Right lung (tissue), 2 donors: ENCODE measurements at regions not wholly inside any gene's neighbourhood (a gene's known extent, or its start where the extent isn't known, plus 50 kb on each side); places are given as distances from the start of the nearest gene placed in this dataset.
"Not testable (repeated sequence)": the region's sequence is repeated elsewhere in the genome, so short reads cannot be mapped to it uniquely, and the experiment has no call there.

Experiments used
- DNase-seq, 2 donors: peaks; one replicate each; pipeline ENCODE4 v3.0.0-alpha.2; 2013

DNA sequence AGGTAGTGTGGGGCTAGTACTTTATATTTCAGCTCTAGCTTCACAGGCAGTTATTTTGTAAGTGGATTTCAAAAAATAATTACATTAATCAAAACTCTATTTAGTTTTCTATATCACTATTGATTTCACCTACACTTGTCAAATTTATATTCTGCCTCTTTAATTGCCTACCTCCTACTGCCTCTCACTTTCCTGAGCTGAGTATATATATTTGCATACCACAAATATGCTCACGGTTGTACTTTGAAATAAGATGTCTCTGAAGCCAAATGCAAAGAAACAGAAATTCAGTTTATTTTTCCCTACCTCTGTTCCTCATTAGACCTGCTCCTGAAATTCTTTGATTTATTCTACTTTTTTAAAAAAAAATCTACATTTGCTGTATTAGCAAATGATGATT lies 309.3 kb upstream of the TGFBR2 start:
- no peak for DNase-seq

DNA sequence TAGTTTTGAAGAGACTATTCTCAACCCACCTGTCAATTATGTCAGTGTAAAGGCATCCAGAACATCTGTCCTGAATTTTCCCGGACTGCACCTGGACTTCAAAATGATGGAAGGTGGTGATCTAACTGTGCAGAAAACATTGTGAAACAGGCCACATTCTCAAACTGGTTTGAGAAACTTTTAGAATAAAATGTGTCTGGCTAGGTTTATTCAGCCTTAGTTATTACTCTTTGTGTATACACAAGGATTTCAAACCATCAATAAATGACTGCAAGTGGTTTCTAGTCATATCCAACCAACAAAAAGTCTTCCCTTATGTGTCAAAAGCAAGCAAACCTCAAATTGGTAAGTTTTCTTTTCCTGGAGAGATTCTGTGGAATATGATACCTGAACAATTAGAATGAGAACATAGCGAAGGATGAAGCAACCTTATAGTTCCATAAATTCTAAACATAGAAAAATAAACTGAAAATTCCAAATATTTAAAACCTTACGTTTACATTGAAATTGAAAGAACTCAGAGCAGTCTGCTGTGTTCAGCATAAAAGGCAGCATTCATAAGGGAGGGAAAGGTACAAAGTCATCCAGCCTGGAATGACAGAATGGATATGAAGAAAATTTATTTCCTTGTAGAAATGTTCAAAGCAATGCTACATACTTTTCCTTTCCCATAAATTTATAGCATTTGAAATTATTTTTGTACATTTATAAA lies 306.6 kb upstream of the TGFBR2 start:
- no peak for DNase-seq

DNA sequence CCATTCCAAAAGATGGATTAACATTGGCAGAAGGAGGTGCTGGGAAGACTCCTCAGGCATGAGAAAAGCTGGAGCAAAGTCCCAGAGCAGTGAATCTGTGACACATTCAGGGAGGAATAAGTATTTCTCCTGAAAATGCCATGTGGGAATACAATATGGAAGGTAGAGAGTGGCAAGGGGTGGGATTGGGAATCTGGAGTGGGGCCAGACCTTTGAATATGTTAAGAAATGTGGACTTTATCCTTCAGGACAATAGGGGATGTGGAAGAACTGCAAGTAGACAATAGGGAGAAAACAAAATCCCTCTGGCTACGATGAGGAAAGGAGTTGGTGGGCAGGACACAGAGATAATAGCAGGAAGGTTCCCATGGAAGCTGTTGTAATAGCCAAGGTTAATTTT lies 305.6 kb upstream of the TGFBR2 start:
- no peak for DNase-seq

DNA sequence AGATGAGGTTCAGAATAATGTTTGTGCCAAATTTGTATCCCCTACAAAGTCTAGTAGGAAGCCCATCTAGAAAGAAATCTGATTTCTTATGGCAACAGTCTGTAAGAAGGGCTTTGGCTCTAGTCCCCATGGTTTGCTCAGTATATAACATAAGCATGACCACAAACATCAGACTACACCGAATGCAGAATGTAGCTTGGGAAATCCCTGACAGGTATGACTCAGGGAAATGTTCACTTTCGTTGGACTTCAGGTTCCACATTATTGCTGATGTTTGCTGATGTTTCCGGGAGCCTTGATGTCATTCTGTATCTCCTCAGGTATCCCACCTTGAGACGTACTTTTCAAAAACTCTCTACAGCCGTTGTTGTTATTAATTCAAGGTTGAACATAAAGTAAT lies 304.4 kb upstream of the TGFBR2 start:
- no peak for DNase-seq

DNA sequence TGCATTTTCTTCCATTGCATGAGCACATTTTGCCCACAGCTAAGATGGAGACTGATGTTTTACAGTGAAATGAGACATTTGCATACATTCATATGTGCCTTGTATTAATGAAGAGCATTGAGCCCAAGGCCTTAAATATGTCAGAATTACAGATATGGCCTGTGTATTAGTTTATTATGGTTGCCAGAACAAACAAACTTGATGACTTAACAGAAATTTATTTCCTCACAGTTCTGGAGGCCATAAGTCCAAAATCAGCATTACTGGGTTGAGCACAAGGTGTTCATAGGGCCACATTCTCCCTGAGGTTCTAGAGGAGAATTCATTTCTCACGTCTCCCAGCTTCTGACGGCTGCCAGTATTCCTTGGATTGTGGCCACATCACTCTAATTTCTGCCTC lies 302.6 kb upstream of the TGFBR2 start:
- no peak for DNase-seq

DNA sequence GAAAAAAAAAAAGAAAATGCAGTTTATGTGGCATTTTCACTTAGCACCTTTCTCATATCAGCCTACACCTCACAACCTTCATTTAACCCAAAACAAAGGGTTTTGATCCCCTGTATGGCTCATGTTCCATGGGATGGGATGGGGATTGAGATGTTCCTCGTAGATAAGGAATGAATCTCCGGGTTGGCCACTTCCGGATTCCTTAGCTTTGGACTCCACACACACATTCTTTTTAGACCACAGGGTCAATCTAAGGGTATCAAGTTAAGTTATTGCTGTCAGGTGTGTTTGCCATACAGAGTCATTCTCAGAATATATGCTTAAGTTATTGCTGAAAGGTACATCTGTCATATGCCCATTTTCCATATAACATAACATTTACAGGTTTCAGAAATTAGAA lies 301.4 kb upstream of the TGFBR2 start:
- DNase-seq, result no peak

DNA sequence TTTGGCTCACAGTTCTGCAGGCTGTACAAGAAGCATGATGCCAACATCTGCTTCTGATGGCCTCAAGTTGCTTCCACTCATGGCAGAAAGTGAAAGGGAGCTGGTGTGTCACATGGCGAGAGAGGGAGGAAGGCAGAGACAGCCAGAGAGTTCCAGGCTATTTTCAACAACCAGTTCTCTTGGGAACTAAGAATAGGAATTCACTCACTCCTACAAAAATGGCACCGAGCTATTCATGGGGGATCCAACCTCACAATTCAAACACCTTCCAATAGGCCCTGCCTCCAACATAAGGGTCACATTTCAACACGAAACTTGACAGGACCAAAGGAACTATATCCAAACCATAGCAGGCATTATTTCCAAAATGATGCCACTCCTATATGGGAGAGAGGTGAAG lies 299.5 kb upstream of the TGFBR2 start:
- DNase-seq, result no peak

DNA sequence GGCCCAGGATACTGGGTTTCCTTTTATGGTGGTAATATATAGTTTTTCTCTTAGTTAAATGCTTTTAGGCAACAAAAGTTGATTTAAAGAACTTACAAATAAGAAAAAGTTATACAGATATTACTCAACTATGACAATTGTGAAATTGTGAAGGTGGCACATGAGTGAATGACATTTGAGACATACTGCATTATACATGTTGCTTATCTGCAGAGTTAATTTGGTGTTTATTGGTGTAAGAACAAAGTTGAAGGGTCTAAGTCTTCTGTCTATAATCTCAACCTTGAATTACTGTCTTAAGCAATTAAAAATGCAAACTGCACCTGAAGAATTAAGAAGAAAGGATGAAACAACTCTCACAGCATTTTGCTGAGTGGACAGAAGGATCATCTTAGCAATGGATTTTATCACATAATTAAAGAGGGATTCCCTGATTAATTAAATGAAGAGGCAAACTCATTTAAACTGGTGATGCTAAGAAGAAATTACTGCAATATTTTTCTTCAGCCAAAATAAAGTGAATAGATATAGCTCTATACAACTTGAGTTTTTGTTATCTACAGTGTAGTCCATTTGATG lies 298.9 kb upstream of the TGFBR2 start:
- no peak for DNase-seq

DNA sequence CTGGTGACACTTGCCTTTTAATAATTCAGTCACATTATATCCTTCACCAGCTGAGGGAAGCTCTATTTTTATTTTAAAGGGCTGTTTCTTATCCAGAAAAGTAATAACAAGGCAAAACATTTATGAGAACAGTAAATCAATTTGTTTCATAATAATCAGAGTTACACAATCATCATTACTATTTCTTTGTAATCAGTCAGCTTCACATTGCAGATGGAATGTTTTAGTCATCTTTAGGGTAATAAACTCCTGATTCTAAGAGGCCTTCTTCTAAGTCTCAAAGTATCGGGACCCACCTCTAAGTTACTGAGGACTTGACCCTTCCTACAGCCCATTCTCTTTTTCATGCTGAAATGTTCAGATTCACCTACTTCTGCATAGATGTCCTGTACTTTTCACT lies 298.3 kb upstream of the TGFBR2 start:
- DNase-seq, result peak; percentile 32 to 37

DNA sequence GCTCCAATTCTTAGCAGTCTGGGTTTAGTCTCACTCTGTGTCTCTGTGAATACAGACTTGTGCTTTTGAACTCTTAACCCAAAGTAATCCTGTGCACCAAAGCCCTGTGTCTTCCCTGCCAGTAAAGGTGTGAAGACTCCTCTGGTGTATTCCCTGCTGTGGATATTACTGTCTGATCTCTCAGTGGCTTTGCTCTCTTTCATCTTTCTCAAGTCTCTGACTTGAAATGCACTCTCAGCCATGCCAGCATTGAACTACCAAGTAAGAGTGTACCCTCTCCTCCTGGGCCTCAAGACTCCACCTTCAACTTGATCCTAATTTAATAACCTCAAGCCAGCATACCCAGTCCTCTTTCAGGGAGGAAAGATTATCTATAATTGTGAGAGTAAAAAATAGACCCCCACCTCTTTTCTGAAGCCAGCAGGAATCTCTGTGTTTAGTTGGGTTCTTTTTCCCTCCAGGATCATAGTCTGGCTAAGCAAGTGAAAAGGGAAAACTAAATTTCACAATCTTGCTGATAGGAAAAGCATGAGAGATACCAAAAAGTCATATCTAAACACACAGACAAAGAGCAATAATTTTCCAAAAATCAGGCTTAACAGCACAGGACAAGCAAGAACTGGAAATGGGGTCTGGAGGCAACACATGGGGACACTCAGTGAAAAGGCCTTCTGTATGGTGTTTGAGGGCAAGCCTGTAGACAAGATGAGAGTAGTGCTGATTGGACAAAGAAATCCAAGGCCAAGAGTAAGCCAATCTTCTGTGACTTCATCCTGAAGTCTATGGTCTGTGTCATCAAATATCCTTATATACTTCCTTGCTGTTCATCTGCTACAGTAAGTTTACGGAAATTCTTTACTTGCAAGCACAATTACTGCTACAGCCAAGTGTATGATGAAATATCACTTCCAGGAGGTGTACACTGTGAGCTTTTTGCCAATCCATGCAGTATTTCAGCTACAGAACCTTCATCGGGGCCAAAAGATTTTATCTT lies 296.1 kb upstream of the TGFBR2 start:
- no peak for DNase-seq

DNA sequence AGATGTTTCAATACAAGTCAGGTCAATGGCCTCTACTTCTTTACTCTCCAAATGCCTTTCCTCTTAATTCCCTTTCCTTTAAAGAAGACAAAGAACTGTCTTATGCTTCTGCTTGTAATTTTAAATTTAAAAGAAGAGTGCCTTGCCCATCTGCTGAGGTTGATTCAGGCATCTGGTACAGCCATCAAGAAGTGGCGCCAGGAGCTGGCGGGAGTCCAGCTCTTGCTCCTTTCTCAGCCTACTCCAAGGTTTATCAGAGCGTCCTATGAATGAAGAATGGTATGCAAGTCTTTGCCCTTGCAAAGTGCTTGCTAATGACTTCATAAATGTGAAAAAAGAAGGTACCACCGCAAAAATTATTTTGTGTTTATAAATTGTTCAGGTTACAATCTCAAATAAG lies 294.6 kb upstream of the TGFBR2 start:
- DNase-seq, result no peak

DNA sequence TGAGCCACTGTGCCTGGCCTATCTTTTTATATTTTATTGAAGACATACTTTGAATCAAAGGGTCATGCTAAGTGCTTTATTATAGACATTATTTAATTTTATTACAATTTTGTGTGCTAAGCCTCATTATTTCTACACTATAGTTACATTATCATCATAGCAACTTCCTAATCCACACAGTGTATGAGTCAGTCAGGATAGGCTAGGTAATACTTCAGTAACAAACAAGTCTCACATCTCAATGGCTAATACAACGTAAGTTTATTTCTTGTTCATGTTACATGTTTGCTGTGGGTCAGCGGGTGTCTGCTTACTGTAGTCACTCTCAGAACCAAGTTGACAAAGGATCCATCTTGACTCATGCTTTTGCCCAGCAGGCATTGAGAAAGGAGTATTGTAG lies 292.6 kb upstream of the TGFBR2 start:
- DNase-seq, result no peak

DNA sequence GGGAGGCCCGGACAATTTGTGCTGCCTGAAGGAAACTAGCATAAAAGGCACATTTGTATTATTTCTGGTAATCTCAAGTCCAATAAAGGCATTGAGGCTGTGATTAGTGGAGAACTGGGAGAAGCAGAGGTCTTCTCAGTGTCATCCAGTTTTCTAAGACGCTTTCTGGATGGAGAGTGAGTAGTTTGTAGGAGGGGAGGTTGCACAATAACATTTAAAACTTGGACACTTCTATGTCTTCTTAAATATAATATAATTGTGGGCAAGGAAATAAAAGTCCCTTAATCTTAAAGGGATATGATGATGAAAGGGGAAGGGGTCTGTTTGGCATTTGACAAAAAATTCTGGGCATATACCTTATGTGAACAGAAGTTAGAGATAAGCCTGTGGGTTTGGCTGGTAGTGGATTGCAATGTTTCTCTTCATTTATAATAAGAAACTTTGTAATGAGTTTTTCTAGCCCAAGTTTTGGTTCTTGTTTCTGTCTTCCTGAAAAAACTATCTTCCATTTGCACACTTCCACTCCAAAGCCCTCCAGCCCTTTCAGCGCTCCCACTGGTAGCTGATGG lies 291.6 kb upstream of the TGFBR2 start:
- no peak for DNase-seq

DNA sequence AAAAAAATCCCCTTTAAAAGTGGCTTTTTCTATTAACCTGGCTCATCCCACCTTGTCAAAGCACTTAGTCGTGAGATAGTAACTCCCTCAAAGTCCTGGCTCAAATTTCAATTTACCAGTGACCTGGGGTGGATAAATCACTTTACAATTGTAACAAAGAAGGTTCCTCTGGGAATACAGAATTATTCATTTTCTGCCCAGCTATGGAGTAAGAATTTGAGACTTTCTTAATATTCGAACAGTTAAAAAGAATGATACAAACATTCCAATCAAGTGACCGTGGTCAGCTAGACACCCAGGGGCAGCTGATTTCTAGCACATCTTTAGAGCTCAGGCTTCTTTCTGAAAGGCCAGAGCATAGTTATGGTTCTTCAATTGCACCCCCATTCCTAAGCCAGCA lies 291.0 kb upstream of the TGFBR2 start:
- DNase-seq, result no peak

DNA sequence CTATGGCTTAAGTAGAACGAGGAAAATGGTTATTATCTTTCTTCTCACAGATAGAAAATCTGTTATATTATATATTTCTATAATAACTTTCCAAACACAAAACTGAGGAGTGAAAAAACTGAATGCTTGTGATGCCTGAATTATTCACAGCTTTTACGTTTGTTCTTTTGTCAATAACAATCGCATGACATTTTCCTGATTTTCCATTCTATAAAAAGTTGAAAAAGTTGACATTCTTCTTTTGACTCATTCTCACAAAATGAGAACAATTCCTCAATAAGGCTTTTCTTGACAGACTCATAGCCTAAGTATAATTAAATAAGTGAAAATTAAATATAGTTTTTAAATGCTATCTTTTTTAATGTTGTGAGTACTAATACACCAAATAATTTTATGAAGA lies 288.8 kb upstream of the TGFBR2 start:
- DNase-seq, result no peak

DNA sequence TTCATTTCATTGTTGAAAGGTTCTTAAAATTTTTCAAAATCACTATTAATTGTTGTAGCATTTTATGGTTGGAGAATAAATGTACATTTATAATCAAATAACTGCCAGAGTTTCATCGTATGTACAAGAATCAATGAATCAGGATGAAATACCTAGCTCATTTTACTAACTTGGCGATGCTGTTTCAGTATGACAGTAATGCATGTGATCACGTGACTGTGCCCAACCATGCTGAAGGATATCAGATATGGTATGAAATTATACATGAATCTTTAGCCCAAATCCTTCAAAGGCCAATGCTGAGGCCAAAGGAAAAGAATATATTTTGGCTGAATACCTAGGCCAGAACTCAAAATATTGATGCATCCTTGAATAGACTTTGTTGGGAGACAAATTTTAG lies 288.3 kb upstream of the TGFBR2 start:
- no peak for DNase-seq

DNA sequence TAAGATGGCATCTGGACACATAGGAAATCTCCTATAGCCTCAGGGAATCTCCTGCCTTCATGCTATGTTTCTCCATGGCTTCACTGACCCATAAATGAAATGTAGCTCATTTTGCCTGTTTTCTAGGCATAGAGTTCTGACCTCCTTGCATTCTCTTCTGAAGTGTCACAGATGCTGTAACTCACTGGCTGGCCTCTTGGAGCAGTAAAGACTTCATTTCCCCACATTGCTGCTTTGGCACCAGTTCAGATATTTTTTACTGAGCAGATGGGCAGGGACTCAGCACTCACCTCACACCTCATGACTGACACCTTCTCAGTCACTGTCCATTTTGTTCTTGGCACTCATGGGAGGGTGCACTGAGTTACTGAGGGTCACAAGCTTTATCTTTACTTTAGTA lies 286.7 kb upstream of the TGFBR2 start:
- DNase-seq, result peak; percentile 25 to 37

DNA sequence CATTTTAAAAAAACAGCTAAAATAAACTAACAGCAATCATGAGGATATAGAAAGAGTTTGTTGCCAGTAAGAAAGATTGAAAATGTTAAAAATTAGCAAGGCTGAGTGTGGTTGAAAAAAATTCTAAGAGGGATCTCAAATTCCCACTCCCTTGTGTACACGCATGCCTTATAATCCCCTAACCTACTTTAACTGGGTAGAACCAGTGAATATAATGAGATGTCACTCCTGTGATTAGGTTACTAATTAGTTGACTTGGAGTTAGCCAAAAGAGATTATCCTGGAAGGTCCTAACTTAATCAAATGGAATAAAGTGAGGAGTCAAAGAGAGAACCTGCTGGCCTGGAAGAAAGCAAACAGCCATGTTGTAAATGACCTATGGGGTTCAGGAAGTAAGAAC lies 286.0 kb upstream of the TGFBR2 start:
- DNase-seq, result no peak

DNA sequence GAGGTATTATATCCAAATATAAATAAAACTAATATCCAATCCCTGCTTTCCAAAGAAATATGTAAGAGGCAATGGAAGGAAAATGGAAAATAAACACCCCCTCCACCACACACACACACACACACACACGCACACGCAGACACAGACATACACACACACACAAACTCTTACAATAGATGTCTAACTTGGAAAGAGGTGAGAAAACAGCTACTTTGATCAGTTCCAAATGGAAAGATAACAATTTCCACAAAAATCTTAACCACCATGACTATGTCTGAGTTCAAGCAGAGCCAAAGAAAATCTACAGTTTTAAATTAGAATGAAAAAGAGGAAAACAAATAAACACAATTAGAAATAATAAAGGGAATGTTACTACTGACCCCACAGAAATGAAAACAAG lies 285.3 kb upstream of the TGFBR2 start:
- no peak for DNase-seq

DNA sequence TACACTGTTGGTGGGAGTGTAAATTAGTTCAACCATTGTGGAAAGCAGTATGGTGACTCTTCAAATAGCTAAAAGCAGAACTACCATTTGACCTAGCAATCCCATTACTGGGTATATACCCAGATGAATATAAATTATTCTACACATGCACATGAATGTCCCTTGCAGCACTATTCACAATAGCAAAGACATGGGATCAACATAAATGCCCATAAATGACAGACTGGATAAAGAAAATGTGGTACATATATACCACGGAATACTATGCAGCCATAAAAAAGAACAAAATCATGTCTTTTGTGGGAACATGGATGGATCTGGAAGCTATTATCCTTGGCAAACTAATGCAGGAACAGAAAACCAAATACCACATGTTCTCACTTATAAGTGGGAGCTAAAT lies 282.8 kb upstream of the TGFBR2 start:
- DNase-seq, result not testable (repeated sequence)

DNA sequence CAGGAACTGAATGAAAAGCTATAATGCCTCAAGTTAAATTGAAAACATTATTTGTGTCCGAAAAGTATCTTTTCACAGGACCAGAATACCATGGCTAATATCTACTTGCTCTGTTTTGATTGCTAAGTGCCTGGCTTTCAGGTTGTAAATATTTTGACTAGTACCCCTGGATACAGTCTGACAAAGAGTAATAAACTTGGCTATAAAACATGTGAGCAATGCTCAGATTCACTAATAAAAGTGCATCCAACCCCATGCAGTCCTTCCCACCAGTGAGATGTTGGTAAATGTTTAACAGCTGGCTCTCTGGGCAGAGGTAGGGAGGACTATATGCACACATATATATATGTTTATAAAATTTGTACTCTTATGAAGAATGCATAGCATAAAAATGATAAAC lies 281.8 kb upstream of the TGFBR2 start:
- no peak for DNase-seq

DNA sequence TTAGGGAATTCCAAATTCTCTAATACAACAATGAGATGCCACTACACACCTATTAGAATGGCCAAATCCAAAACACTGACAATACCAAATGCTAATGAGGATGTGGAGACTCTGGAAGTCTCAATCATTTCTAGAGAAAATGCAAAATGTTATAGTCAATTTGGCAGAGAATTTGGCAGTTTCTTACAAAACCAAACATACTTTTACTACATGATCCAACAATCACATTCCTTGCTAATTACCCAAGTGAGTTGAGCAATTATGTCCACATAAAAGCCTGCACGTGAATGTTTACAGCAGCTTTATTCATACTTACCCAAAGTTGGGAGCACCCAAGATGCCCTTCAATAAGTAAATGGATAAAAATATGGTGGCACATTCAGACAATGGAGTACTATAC lies 278.4 kb upstream of the TGFBR2 start:
- DNase-seq, result not testable (repeated sequence)

DNA sequence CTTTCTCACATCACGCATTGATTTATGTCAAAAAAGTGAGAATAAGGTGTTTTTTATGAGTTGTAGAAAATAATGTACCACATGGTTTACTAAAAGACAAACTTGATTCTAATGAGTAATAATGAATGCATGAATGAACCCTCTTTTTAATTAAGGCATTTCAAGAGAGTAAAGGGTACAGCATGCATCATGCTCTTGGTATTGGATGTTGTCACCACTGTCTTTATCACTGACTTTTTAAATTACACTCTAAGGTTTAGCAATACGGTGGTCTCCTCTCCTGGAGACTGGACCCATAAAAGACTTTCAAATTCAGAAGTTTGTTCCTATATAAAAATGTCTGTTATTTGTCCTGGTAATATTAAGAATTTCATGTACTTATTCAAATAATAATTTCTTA lies 277.5 kb upstream of the TGFBR2 start:
- not testable (repeated sequence) for DNase-seq
